LoVo (cell line): ENCODE measurements at regions not wholly inside any gene's neighbourhood (a gene's known extent, or its start where the extent isn't known, plus 50 kb on each side); places are given as distances from the start of the nearest gene placed in this dataset.
A peak's percentile ranks its signal among the peaks of the same experiment; 100 is the strongest.

Experiments used
- DNase-seq: peaks from one replicate; pipeline ENCODE4 v3.0.0-alpha.2; 2016; ENCODE audit warnings: low spot score

DNA sequence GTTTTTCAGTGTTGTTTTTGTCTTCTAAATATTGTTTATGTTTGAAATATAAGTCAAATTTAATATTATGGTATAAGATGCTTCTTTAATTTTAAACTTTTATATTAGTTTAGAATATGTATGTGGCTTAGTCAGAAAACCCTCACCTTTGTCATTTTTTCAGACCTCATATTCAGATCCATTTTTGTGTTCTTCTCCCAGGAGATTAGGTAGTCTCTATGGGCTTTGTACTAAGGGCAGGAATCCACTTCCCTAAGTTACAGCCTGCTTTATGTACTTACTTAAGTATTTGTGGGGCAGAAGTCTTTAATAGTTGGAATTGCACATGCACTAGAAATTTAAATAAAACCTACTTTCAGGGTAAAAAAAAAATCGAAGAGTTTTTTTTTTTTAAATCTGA is 63.5 kb upstream of the TENM3 start:
- DNase-seq: no peak

DNA sequence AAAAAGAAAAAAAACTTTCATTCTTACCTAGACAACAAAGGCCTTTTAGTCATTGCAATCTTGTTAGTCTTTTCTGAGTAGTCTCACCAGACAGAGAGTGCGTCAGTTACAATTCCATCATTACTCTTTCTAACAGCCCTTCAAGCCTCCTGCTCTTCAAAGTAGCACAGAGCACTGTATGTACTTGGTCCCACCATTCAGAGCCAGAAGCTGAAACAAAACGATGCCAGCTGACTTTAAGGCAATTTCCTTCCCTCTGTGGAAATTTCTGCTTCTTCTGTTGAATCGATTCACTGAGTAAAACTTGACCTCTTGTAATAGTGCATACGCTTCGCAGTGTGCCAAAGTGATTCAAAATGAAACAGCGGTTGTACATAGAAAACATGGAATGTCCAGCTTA is 57.7 kb upstream of the TENM3 start:
- DNase-seq: no peak

DNA sequence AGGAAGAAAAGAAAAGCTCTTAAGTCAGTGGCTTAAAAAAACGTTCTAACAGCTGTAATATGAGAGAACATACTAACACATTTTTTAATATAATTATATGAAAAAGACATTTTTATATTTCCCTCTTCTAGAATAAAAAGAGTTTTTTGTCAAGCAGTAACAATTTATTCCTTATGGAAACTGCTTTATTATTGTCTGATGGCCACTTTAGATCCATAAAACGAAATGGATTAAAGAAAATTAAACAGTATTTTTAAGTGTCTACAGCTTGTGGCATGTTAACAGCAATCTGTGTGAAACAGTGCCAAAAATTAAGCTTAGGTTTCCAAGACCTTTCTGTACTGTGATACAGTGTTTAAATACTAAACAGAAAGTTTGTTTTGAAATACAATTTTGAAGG is 55.5 kb upstream of the TENM3 start:
- DNase-seq: no peak

DNA sequence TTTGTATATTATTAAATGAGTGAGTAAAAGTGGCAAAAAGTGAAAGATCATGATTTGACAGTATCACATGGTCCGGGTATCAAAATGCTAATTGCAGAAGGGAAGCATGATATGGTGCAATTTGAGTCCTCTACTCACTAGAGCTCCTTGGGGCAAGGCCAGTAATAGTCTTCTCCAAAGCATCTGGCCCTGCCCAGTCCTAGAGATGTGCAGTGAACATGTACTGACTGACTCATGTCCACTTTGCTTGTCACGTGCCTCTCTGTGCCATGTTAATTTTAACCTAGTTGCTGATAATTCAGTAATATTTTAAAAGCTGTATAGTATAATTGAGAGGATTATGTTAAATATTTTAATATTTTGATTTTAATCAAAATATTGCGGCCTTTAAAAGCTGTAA is 54.6 kb upstream of the TENM3 start:
- peak; percentile 21 for DNase-seq

DNA sequence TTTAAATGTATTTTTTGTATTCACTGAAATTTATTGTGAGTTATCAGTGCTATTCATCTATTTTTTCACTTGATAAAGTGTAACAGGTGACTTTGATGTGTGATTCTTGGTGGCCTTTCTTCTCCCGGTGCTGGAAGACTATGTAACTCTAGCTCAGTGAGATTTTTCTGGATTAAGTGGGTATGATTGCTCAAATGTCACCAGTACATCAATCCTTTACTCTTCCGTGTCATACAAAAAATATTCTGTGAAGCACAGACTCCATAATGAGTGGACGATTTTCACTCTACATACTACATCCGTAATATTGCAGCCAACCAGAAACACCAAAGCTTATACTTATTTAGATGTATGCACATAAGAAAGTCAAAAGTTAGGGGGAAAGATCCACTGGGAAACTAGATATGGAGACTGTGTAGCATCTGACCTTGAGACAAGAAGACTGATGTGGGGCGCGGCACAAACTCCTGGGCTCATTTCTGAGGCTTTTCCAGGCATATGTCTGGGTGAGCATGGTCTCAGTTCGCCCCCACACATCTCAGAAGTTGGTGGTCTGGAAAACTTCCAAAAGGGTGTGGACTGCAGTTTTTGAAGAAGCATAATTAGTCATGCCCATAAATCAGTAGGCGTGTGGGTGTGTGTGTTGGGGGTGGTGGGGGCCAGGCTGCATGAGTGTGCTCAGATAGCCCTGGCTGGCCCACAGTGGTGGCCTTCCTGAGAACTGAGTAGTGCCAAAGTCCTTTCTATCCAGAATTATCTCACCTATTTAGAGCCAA is 53.9 kb upstream of the TENM3 start:
- peak; percentile 63 for DNase-seq

DNA sequence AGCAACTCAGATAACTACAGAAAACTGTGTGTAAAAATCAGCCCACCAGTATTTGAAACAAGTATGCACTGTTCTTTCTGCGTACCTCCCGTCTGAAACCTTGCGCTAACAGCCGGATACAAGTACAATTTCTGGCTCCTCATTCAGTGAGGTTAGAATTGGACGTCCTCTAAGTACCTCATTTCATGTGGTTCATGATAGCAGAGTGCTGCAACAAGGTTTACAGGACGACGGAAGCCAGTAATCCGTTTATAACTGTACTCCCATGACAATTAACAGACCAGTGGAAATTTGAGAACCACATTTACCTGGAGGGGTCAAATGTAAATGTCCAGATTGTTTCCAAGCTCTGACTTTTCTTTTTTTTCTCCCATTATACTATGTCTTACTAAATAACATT is 52.9 kb upstream of the TENM3 start:
- no peak for DNase-seq

DNA sequence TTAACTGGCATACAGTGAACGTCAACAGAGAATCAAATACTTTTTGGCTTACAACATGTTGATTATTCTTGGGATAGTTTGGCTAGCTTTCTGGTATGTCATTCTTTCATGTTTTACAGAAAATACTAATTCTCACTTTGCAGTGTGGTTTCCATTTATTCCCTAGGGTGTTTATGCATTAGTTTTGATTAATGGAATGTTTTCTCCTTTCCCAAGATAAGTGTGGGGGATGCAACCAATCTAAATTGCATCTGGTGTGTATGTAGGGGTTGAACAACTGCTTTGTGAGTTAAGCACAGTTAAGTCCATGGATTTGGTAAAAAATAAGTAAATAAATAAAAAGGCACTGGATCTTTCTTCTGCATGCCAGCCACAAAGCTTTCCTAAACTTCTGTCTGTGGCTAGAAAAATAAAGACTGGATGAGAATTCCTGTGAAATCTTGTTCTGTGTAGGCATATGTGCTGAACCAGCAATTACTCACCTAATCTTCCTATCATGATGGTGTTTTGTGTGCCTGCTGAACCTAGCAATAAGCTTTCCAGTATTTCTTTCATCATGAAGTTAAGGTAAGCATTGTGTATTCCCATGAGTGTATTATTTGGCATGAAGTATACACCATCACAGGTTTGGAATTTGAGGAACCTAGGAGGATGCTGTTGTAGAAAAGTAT is 50.6 kb upstream of the TENM3 start:
- no peak for DNase-seq

DNA sequence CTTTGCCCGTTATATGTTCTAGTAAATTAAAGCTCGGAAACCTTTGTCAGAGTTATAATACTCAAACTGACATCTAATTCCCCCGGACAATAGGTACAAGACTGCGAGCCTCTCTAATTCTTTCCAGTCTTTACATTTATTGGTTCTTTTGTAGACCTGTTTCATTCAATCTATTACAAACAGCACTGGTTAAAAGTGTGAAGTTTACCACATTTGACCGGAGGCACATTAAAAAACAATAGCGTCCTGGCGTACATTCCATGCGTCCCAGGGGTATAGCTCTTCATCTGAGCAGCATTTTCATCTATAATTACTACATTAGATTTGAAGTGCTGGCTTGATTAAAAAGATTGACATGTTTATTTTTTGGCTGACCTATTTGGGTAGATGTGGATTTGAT is 49.9 kb upstream of the TENM3 start:
- no peak for DNase-seq
